Mesenchymal stem cell (in vitro differentiated cells and primary cell): ENCODE measurements at regions not wholly inside any gene's neighbourhood (a gene's known extent, or its start where the extent isn't known, plus 50 kb on each side); places are given as distances from the start of the nearest gene placed in this dataset.

Experiments
- DNase-seq: peaks from one replicate; pipeline ENCODE4 v3.0.0-alpha.2; 2013
- H2AFZ ChIP-seq: one replicate; pipeline ENCODE4 v1.6.1; 2013; ENCODE audit warnings: low read depth, mild to moderate bottlenecking, control low read depth, inconsistent platforms, low read length, moderate library complexity
- H2AK5ac ChIP-seq: 2 replicates; pipeline ENCODE4 v1.6.1; 2013; ENCODE audit warnings: low read length, moderate library complexity, mild to moderate bottlenecking, inconsistent platforms; ENCODE audit not compliant: severe bottlenecking
- H2BK120ac ChIP-seq: one replicate; pipeline ENCODE4 v1.6.1; 2013; ENCODE audit warnings: low read depth, mild to moderate bottlenecking, inconsistent platforms, low read length, moderate library complexity
- H2BK12ac ChIP-seq, 2 experiments: one replicate each; pipeline ENCODE4 v1.6.1; 2013; ENCODE audit warnings: inconsistent platforms in 2 of 2, low read length in 2 of 2, mild to moderate bottlenecking in 2 of 2, moderate library complexity in 2 of 2, control low read depth in 1 of 2
- H2BK15ac ChIP-seq: one replicate; pipeline ENCODE4 v1.6.1; 2013; ENCODE audit warnings: mild to moderate bottlenecking, low read depth, inconsistent platforms; ENCODE audit not compliant: poor library complexity, severe bottlenecking
- H2BK5ac ChIP-seq: 2 replicates; pipeline ENCODE4 v1.6.1; 2013; ENCODE audit warnings: low read depth, mild to moderate bottlenecking, low read length, control low read depth, inconsistent platforms; ENCODE audit not compliant: poor library complexity, severe bottlenecking
- H3K14ac ChIP-seq, 2 experiments: one replicate each; pipeline ENCODE4 v1.6.1; 2013; ENCODE audit warnings: inconsistent platforms in 2 of 2, low read length in 2 of 2, control low read depth in 1 of 2, mild to moderate bottlenecking in 1 of 2, moderate library complexity in 1 of 2
- H3K18ac ChIP-seq, 2 experiments: one replicate each; pipeline ENCODE4 v1.6.1; 2013; ENCODE audit warnings: inconsistent platforms in 2 of 2, low read length in 2 of 2, control low read depth in 1 of 2, low read depth in 1 of 2, mild to moderate bottlenecking in 1 of 2
- H3K23ac ChIP-seq, 2 experiments: one replicate each; pipeline ENCODE4 v1.6.1; 2013; ENCODE audit warnings: inconsistent platforms in 2 of 2, low read length in 2 of 2, mild to moderate bottlenecking in 2 of 2, moderate library complexity in 2 of 2, control low read depth in 1 of 2
- H3K27ac ChIP-seq: 2 replicates; pipeline ENCODE4 v1.5.1; 2013; ENCODE audit warnings: mild to moderate bottlenecking, moderate library complexity, low read length, control low read depth, inconsistent platforms; ENCODE audit not compliant: poor library complexity, severe bottlenecking
- H3K27me3 ChIP-seq, 2 experiments: 2 replicates each; pipeline versions ENCODE4 v1.6.1 to v1.7.0; 2013; ENCODE audit warnings: low read length in 2 of 2, mild to moderate bottlenecking in 2 of 2, moderate library complexity in 2 of 2, control low read depth in 1 of 2, inconsistent platforms in 1 of 2; ENCODE audit not compliant: control insufficient read depth in 1 of 2, insufficient read depth in 1 of 2
- H3K36me3 ChIP-seq, 2 experiments: 2 replicates each; pipeline versions ENCODE4 v1.6.1 to v1.7.0; 2013; ENCODE audit warnings: low read length in 2 of 2, control low read depth in 1 of 2, inconsistent platforms in 1 of 2, low read depth in 1 of 2, mild to moderate bottlenecking in 1 of 2; ENCODE audit not compliant: insufficient read depth in 2 of 2, control insufficient read depth in 1 of 2
- H3K4ac ChIP-seq, 2 experiments: one replicate each; pipeline ENCODE4 v1.6.1; 2013; ENCODE audit warnings: inconsistent platforms in 2 of 2, low read length in 2 of 2, mild to moderate bottlenecking in 2 of 2, moderate library complexity in 2 of 2, control low read depth in 1 of 2, low read depth in 1 of 2
- H3K4me1 ChIP-seq: 2 replicates; pipeline ENCODE4 v1.6.1; 2013; ENCODE audit warnings: low read depth, low read length, control low read depth; ENCODE audit not compliant: control insufficient read depth, insufficient read depth
- H3K4me2 ChIP-seq: 2 replicates; pipeline ENCODE4 v1.6.1; 2013; ENCODE audit warnings: low read length, mild to moderate bottlenecking, inconsistent platforms; ENCODE audit not compliant: poor library complexity, severe bottlenecking
- H3K4me3 ChIP-seq, 2 experiments: 2 replicates each; pipeline versions ENCODE4 v1.5.1 to v1.7.0; 2013; ENCODE audit warnings: low read length in 2 of 2, mild to moderate bottlenecking in 2 of 2, control low read depth in 1 of 2, low read depth in 1 of 2; ENCODE audit not compliant: insufficient read depth in 1 of 2
- H3K79me1 ChIP-seq: replicated peaks from 2 replicates; pipeline ENCODE4 v1.6.1; 2013; ENCODE audit warnings: mild to moderate bottlenecking, control low read depth, low read length, inconsistent platforms; ENCODE audit not compliant: poor library complexity, severe bottlenecking
- H3K9ac ChIP-seq: 2 replicates; pipeline ENCODE4 v1.7.0; 2013; ENCODE audit warnings: mild to moderate bottlenecking, low read length, moderate library complexity
- H3K9me3 ChIP-seq: 2 replicates; pipeline ENCODE4 v1.7.0; 2013; ENCODE audit warnings: mild to moderate bottlenecking, low read length; ENCODE audit not compliant: control insufficient read depth
- H4K8ac ChIP-seq: one replicate; pipeline ENCODE4 v1.6.1; 2013; ENCODE audit warnings: inconsistent platforms, mild to moderate bottlenecking, low read length, moderate library complexity
- H4K91ac ChIP-seq: one replicate; pipeline ENCODE4 v1.6.1; 2013; ENCODE audit warnings: mild to moderate bottlenecking, low read length, inconsistent platforms
- WGBS: methylation state at CpG from one replicate; pipeline ENCODE4 v1.1.7; 2013; ENCODE audit warnings: mixed read lengths; 5-methylcytosine and 5-hydroxymethylcytosine counted together

GRCh38 chr13:67306742-67307141 lies 76.6 kb upstream of the PCDH9 start:
- no CpG with 5 or more reads among the region's 1 CpG for WGBS
- Histone ChIP-seq H3K23ac (no peak overlapping the region), H3K4me1 (no peaks in the 10 kb centered on the region)

GRCh38 chr13:67303661-67304333 lies 73.7 kb upstream of the PCDH9 start:
- Histone ChIP-seq H2AFZ (no peak overlapping the region), H3K14ac (no peak overlapping the region), H2BK120ac (no peak overlapping the region), H4K8ac (no peak overlapping the region), H3K4me1 (no peaks in the 10 kb centered on the region), H3K4me2 (no peak overlapping the region), H2BK12ac (no peak overlapping the region), H3K4me3 (no peak overlapping the region), H3K27me3 (no peaks in the 10 kb centered on the region), H3K4ac (no peak overlapping the region), H4K91ac (no peak overlapping the region), H3K27ac (no peak overlapping the region), H3K9ac (no peak overlapping the region), H3K9me3 (no peaks in the 10 kb centered on the region), H3K36me3 (no peaks in the 10 kb centered on the region), H2BK15ac (no peak overlapping the region), H3K18ac (no peak overlapping the region), H3K79me1 (no peaks in the 10 kb centered on the region), H2BK5ac (no peak overlapping the region), H3K23ac (no peak overlapping the region), H2AK5ac (no peak overlapping the region)
- 71% methylated on average over 4 of the region's 6 CpGs for whole genome bisulfite sequencing
- no peak for DNase-seq

More at GRCh38 chr13:67306742-67307141, 76.6 kb upstream of the PCDH9 start:
- Histone ChIP-seq H2BK5ac (no peak overlapping the region), H2AFZ (no peak overlapping the region), H3K4me3 (no peak overlapping the region), H3K9ac (no peak overlapping the region), H3K9me3 (no peaks in the 10 kb centered on the region), H3K4me2 (no peak overlapping the region), H3K36me3 (no peaks in the 10 kb centered on the region), H4K91ac (no peak overlapping the region), H3K4ac (no peak overlapping the region), H2BK15ac (no peak overlapping the region), H2BK120ac (no peak overlapping the region), H3K18ac (no peak overlapping the region), H4K8ac (no peak overlapping the region), H3K27ac (no peak overlapping the region), H3K14ac (no peak overlapping the region), H3K27me3 (no peaks in the 10 kb centered on the region), H2BK12ac (no peak overlapping the region), H3K79me1 (no peaks in the 10 kb centered on the region), H2AK5ac (no peak overlapping the region)
- no peak for DNase-seq

GRCh38 chr13:67299751-67300150 lies 69.6 kb upstream of the PCDH9 start:
- Histone ChIP-seq H2BK15ac (no peak overlapping the region), H2BK5ac (no peak overlapping the region), H3K36me3 (no peaks in the 10 kb centered on the region), H3K27me3 (no peaks in the 10 kb centered on the region), H2AFZ (no peak overlapping the region), H2AK5ac (no peak overlapping the region), H3K14ac (no peak overlapping the region), H2BK12ac (no peak overlapping the region), H3K9me3 (no peaks in the 10 kb centered on the region), H2BK120ac (no peak overlapping the region), H4K91ac (no peak overlapping the region), H3K23ac (no peak overlapping the region), H3K4me1 (no peaks in the 10 kb centered on the region), H3K9ac (no peak overlapping the region), H3K79me1 (no peaks in the 10 kb centered on the region), H3K4me3 (peak overlapping the region in 1 of 2 experiments; percentile 46), H3K4me2 (no peak overlapping the region), H4K8ac (no peak overlapping the region), H3K27ac (peak overlapping the region; percentile 94), H3K18ac (no peak overlapping the region), H3K4ac (no peak overlapping the region)
- no peak for DNase-seq
- WGBS = 85% methylated on average over 3 of the region's 3 CpGs

DNA sequence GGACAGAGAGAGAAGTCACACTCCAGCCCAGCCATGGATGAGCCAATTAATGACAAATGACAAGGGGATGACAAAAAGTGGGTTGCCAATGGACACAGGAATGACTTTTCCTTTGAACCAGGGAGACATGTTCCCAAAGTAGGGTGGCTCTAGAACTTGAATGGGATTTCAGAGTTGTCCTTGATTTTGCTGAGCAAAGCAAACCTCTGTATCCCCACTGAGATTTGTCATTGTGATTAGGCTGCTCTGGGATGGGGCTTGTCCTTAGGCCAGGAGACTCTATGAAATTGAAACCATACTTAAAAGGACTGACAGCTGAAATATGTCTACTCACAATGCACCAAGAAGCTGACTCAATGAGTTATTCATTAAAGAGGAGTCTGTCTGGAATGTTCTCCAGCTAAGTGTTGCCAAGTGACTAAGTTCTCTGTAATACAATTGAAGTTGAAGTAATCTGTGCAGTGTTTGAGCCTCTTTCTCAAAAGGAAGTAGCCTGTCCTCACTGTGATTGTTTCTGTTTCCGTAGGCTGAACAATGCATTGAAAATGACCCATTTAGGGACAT lies 69.0 kb upstream of the PCDH9 start:
- H3K14ac ChIP-seq = no peak overlapping the region
- H2AFZ ChIP-seq = no peak overlapping the region
- H4K8ac ChIP-seq = no peak overlapping the region
- no peak overlapping the region for H3K4ac ChIP-seq
- peak; percentile 67 for DNase-seq
- WGBS = 55% methylated on average over 1 of the region's 1 CpG
- H2AK5ac ChIP-seq = peak overlapping the region; percentile 88
- H3K4me3 ChIP-seq = peak overlapping the region in 1 of 2 experiments; percentile 46
- H2BK12ac ChIP-seq = peak overlapping the region; percentile 28 to 63
- H3K36me3 ChIP-seq = no peaks in the 10 kb centered on the region
- H3K9ac ChIP-seq = no peak overlapping the region
- peak overlapping the region; percentile 7 for H4K91ac ChIP-seq
- H3K4me2 ChIP-seq = no peak overlapping the region
- H3K27ac ChIP-seq = peak overlapping the region; percentile 94
- H2BK15ac ChIP-seq = no peak overlapping the region
- H3K18ac ChIP-seq = no peak overlapping the region
- H3K27me3 ChIP-seq = no peaks in the 10 kb centered on the region
- H2BK5ac ChIP-seq = no peak overlapping the region
- H3K79me1 ChIP-seq = no peaks in the 10 kb centered on the region
- no peak overlapping the region for H2BK120ac ChIP-seq
- H3K9me3 ChIP-seq = no peaks in the 10 kb centered on the region
- H3K4me1 ChIP-seq = no peaks in the 10 kb centered on the region
- H3K23ac ChIP-seq = peak overlapping the region in 1 of 2 experiments; percentile 80
